ENCODE measurements at regions not wholly inside any gene's neighbourhood (a gene's known extent, or its start where the extent isn't known, plus 50 kb on each side); places are given as distances from the start of the nearest gene placed in this dataset.
A peak's percentile ranks its signal among the peaks of the same experiment; 100 is the strongest.

DNA sequence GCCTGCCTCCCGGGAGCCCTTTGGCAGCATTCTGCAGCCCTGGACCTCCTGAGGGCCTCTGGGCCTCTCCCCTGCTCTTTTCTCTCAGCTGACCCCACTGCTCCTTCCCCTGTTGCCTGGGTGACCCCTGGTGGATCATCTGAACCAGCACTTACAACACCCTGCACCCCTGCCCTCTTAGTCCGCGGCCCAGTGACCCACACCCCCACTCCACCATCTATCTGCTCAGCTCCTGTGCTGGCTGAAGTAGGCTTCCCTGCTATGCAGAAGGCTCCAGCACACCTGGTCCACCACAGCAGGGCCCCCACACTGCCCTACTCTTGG is 74.0 kb downstream of the DMRTA2 start:
- intact Hi-C loops (cut with DNase I; ENCODE audit: low total_unique reads) = no loop called here
- Histone ChIP-seq H3K9me3 (peaks cover 0 to 10% (median 0%) of the 10 kb centered on the region in 3 donors), H3K4me1 (no peaks in the 10 kb centered on the region), H3K27me3 (peaks cover 0 to 36% of the 10 kb centered on the region in 2 donors), H3K36me3 (no peaks in the 10 kb centered on the region), H3K4me3 (no peak overlapping the region), H3K27ac (no peak overlapping the region)
- TF ChIP-seq, protein P1, sequence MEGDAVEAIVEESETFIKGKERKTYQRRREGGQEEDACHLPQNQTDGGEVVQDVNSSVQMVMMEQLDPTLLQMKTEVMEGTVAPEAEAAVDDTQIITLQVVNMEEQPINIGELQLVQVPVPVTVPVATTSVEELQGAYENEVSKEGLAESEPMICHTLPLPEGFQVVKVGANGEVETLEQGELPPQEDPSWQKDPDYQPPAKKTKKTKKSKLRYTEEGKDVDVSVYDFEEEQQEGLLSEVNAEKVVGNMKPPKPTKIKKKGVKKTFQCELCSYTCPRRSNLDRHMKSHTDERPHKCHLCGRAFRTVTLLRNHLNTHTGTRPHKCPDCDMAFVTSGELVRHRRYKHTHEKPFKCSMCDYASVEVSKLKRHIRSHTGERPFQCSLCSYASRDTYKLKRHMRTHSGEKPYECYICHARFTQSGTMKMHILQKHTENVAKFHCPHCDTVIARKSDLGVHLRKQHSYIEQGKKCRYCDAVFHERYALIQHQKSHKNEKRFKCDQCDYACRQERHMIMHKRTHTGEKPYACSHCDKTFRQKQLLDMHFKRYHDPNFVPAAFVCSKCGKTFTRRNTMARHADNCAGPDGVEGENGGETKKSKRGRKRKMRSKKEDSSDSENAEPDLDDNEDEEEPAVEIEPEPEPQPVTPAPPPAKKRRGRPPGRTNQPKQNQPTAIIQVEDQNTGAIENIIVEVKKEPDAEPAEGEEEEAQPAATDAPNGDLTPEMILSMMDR (IDR thresholded peaks at IDR 0.05) = no peak
- no peak for DNase-seq

DNA sequence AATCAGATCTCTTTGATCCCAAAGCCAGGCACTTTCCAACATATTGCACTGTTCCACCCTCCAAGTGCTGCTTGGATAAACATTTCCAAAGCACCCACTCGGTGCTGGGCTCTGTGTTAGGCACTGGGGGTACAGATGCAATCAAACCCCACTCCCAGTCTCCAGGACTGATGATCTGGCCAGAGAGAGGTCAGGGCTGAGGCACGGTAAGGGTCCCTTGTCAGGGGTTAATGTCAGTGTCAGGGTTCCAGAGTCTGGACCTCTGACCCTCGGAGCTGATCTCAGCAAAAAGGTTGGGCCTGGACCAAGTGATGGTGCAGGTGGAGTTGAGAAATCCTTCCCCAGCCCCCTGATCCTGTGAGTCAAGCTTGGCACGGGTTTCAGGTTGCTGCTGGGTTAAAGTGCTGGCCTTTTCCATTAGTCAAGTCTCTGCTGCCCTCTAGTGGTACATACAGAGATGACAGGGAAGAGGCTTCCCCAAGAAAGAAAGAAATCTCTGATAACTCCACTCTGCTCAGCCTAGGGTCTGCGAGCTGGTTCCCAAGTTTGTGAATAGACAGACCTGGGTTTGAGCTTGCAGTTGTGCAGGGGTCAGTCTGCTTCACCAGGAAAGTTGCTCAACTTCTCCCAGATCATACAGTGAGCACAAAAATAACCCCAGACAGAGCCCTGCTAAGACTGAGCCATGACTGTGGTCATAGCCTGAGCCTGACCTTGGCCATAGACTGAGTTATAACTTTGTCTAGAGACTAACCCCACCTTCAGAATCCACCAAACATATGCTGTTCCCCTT is 74.6 kb downstream of the DMRTA2 start:
- TF ChIP-seq, protein P1 (IDR thresholded peaks at IDR 0.05) = peak; percentile 68 to 79
- no peak overlapping the region for H3K27ac ChIP-seq
- peaks cover 0 to 42% of the 10 kb centered on the region in 2 donors for H3K27me3 ChIP-seq
- H3K9me3 ChIP-seq = peaks cover 0 to 10% (median 0%) of the 10 kb centered on the region in 3 donors
- no peak overlapping the region for H3K4me3 ChIP-seq
- intact Hi-C loops (cut with DNase I; ENCODE audit: low total_unique reads) = no loop called here
- no peaks in the 10 kb centered on the region for H3K4me1 ChIP-seq
- no peaks in the 10 kb centered on the region for H3K36me3 ChIP-seq
- peak in 1 of 2 donors; percentile 48 for DNase-seq

DNA sequence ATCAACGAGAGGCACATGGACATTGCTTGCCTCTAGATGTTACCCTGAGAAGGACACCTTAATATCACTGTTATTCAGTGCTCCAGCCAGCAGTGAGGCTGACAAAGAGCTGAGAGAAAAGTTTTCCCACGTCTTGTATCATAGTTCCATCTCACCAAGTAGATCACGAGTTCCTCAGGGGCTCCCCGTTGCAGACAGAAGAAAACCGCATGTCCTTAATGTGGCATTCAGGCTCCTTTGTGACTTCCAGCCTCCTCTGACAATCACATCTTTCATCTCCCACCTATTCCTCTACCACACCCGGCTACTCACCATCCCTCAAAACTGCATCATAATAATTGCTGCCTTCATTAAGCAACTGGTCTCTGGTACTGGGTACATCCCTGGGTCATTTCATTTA is 75.3 kb downstream of the DMRTA2 start:
- no peak overlapping the region for H3K4me3 ChIP-seq
- H3K36me3 ChIP-seq = no peaks in the 10 kb centered on the region
- H3K9me3 ChIP-seq = peaks cover 0 to 10% (median 0%) of the 10 kb centered on the region in 3 donors
- H3K4me1 ChIP-seq = no peaks in the 10 kb centered on the region
- DNase-seq = no peak
- intact Hi-C loops (cut with DNase I; ENCODE audit: low total_unique reads) = no loop called here
- peaks cover 0 to 47% of the 10 kb centered on the region in 2 donors for H3K27me3 ChIP-seq
- TF ChIP-seq, protein P1 (IDR thresholded peaks at IDR 0.05) = no peak
- H3K27ac ChIP-seq = no peak overlapping the region

DNA sequence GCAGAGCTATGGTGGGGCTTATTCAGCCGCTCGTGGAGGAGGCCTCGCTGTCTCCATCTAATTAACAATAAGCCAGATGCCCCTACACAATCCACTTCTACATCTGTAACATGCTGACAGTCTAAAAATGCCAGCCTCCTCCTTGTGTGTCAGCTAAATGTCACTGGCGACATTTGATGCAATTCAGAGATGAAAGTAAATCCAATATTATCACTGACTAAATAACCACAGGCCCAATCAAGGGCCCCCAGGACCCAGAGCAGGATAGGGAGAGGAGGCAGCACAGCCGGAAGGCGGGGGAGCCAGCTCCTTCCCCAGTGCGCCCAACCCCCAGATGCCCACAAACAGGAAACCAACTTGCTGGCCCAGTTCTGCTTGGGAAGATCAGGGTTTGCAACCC is 76.6 kb downstream of the DMRTA2 start:
- H3K27ac ChIP-seq = no peak overlapping the region
- TF ChIP-seq, protein P1 (IDR thresholded peaks at IDR 0.05) = no peak
- H3K36me3 ChIP-seq = no peaks in the 10 kb centered on the region
- peaks cover 0 to 10% (median 0%) of the 10 kb centered on the region in 3 donors for H3K9me3 ChIP-seq
- no peak overlapping the region for H3K4me3 ChIP-seq
- intact Hi-C loops (cut with DNase I; ENCODE audit: low total_unique reads) = no loop called here
- H3K27me3 ChIP-seq = peaks cover 0 to 57% of the 10 kb centered on the region in 2 donors
- no peak for DNase-seq
- H3K4me1 ChIP-seq = no peaks in the 10 kb centered on the region

DNA sequence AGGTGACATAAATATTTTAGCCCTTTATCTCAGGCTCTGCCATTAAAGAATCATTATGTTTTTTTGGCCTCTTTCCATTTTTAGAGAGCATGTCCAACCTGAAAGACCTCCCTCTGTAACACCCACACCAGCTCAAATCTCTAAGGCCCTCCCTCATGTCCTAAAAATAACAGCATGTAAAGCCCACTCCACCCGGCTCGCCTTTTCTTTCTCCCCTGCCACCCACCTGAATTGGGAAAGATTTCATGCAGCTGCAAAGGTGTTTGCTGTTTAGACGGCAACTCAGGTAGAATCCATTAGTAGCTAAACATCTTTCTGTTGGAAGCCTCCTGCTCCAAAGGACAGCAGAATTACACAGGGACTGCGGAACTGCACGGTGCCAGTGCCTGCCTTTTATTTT is 79.9 kb downstream of the DMRTA2 start:
- Histone ChIP-seq H3K9me3 (peaks cover 0 to 10% (median 0%) of the 10 kb centered on the region in 3 donors), H3K27me3 (peaks cover 0 to 53% of the 10 kb centered on the region in 2 donors), H3K27ac (no peak overlapping the region), H3K4me1 (no peaks in the 10 kb centered on the region), H3K36me3 (no peaks in the 10 kb centered on the region), H3K4me3 (no peak overlapping the region)
- no peak for DNase-seq
- intact Hi-C loops (cut with DNase I; ENCODE audit: low total_unique reads) = no loop called here
- TF ChIP-seq, protein P1 (IDR thresholded peaks at IDR 0.05) = no peak

Data from tibial artery (tissue), 4 donors.